ENCODE measurements at regions not wholly inside any gene's neighbourhood (a gene's known extent, or its start where the extent isn't known, plus 50 kb on each side); places are given as distances from the start of the nearest gene placed in this dataset.

- TF ChIP-seq ESRRA (IDR thresholded peaks at IDR 0.05; ENCODE audit: borderline replicate concordance, low read length) (no peak), CTCF (IDR thresholded peaks at IDR 0.05) (no peak), POLR2AphosphoS2 (conservative IDR thresholded peaks at IDR 0.05; ENCODE audit: low read length) (no peak), POLR2A (IDR thresholded peaks at IDR 0.05; ENCODE audit: low read length) (no peak), MYC (IDR thresholded peaks at IDR 0.05; ENCODE audit: borderline replicate concordance, low read length) (no peak), NPAS2 (CRISPR knock-in tag; IDR thresholded peaks at IDR 0.05; ENCODE audit: borderline replicate concordance) (no peak), KDM5A (IDR thresholded peaks at IDR 0.05) (no peak), RAD21 (conservative IDR thresholded peaks at IDR 0.05 in 1 of 2, IDR thresholded peaks at IDR 0.05 in 1 of 2) (no peak), JUNB (IDR thresholded peaks at IDR 0.05) (no peak), ZNF302 (CRISPR knock-in tag; IDR thresholded peaks at IDR 0.05) (no peak)
- TF ChIP-seq, protein P1, sequence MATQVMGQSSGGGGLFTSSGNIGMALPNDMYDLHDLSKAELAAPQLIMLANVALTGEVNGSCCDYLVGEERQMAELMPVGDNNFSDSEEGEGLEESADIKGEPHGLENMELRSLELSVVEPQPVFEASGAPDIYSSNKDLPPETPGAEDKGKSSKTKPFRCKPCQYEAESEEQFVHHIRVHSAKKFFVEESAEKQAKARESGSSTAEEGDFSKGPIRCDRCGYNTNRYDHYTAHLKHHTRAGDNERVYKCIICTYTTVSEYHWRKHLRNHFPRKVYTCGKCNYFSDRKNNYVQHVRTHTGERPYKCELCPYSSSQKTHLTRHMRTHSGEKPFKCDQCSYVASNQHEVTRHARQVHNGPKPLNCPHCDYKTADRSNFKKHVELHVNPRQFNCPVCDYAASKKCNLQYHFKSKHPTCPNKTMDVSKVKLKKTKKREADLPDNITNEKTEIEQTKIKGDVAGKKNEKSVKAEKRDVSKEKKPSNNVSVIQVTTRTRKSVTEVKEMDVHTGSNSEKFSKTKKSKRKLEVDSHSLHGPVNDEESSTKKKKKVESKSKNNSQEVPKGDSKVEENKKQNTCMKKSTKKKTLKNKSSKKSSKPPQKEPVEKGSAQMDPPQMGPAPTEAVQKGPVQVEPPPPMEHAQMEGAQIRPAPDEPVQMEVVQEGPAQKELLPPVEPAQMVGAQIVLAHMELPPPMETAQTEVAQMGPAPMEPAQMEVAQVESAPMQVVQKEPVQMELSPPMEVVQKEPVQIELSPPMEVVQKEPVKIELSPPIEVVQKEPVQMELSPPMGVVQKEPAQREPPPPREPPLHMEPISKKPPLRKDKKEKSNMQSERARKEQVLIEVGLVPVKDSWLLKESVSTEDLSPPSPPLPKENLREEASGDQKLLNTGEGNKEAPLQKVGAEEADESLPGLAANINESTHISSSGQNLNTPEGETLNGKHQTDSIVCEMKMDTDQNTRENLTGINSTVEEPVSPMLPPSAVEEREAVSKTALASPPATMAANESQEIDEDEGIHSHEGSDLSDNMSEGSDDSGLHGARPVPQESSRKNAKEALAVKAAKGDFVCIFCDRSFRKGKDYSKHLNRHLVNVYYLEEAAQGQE (IDR thresholded peaks at IDR 0.05): no peak
- TF ChIP-seq, protein P2, sequence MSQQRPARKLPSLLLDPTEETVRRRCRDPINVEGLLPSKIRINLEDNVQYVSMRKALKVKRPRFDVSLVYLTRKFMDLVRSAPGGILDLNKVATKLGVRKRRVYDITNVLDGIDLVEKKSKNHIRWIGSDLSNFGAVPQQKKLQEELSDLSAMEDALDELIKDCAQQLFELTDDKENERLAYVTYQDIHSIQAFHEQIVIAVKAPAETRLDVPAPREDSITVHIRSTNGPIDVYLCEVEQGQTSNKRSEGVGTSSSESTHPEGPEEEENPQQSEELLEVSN (IDR thresholded peaks at IDR 0.05; ENCODE audit: borderline replicate concordance, low read depth): no peak
- TF ChIP-seq, protein P3, sequence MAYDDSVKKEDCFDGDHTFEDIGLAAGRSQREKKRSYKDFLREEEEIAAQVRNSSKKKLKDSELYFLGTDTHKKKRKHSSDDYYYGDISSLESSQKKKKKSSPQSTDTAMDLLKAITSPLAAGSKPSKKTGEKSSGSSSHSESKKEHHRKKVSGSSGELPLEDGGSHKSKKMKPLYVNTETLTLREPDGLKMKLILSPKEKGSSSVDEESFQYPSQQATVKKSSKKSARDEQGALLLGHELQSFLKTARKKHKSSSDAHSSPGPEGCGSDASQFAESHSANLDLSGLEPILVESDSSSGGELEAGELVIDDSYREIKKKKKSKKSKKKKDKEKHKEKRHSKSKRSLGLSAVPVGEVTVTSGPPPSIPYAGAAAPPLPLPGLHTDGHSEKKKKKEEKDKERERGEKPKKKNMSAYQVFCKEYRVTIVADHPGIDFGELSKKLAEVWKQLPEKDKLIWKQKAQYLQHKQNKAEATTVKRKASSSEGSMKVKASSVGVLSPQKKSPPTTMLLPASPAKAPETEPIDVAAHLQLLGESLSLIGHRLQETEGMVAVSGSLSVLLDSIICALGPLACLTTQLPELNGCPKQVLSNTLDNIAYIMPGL (CRISPR knock-in tag; IDR thresholded peaks at IDR 0.05; ENCODE audit: borderline replicate concordance): no peak
These were observed 131.6 kb upstream of the TMEM164 start for GRCh38 chrX:109871121-109871888.
